Left hindlimb (tissue), 1 donor: ENCODE measurements at regions not wholly inside any gene's neighbourhood (a gene's known extent, or its start where the extent isn't known, plus 50 kb on each side); places are given as distances from the start of the nearest gene placed in this dataset.
A peak's percentile ranks its signal among the peaks of the same experiment; 100 is the strongest.
"Not testable (repeated sequence)": the region's sequence is repeated elsewhere in the genome, so short reads cannot be mapped to it uniquely, and the experiment has no call there.

ENCODE experiments used
- DNase-seq: peaks from one replicate; pipeline ENCODE4 v3.0.0-alpha.2; 2018

GRCh38 chr9:67111733-67112132, 119.4 kb upstream of the SPATA31A3 start:
- not testable (repeated sequence) for DNase-seq

DNA sequence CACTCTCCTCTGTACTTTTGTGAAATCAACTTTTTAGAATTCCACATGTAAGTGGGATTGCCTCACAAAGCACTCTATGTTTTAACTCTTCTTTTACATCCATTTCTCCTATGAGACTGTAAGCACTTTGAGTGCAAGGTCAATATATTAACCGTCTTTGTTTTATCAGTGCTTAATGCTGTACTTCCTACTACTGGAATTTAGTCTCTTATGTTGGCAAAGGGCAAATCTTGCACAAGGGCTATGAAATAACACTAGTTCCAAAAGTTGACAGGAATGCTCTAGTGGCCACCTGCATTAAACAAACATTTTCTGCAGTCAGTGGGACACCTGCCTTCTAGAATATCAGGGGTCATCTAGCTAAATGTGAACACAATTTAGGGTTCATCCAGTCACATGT, 117.5 kb upstream of the SPATA31A3 start:
- not testable (repeated sequence) for DNase-seq

DNA sequence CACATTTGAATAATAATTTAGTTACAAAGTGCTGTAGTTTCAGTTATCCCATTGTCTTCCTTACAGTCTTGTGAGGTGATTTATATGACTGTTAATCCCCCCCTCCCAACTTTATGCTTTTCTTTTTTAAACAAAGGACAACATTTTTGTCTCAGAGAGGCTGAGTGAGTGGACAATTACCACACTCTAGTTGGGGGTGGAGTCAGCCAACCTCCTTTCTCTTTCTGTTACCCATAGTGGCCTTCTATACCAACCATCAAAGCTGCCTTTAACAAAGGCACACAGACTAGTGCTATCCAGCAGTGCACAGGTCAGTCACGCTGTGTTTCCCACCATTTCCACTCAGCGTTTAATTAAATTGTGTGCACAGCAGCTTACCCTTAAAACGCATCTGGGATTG, 114.3 kb upstream of the SPATA31A3 start:
- DNase-seq = not testable (repeated sequence)

DNA sequence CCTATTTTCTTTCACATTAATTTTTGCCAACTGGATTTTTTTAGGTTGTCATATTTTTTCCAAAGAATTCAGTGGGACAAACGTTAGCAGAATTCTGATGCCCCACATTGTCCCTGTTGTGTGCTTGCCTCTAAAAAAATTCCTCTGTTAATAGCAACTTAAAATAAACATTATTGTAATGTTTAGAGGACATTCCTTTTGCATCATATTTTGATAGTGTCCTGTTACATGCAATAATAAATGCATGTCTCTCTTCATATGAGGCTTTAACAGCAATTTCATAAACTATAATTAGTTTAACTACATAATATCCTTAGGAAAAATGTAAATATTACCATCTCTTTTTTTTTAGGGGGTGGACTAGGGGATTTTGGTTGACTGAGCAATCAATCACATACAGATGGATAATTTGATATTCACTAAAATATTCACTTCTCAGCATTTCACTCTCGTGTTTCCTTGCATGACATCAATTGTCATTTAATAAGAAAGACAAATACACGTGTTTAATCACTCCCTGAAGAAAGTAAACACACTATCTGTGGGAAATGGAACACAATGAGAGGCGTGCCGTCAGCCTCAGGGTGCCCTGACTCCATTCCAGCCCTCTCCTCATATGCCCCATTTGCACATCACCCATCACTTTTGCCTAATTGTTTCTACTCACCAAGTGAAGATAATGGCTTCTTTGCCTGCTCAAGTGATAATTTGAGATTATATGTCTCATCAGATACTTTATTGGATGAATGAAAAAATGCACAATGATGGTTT, 110.3 kb upstream of the SPATA31A3 start:
- not testable (repeated sequence) for DNase-seq

DNA sequence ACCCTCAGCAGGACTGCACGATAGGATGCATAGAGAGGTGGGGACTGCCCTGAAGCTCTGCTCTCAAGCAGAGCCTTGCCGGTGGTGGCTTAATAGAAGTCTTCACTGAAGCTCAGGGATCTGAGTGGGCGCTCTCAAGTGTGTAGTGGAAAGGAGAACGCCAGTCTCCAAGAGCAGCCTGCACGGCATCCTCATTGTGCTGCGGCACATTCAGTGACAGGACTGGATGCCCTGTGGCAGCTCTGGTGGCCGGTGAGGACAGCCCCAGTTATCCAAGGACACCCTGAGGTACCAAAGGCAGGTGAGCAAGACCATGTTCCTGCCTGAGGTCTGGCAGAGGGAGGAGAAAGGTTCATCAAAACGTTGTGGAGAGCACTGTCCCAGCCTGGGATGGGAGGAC, 98.8 kb upstream of the SPATA31A3 start:
- not testable (repeated sequence) for DNase-seq

GRCh38 chr9:67086862-67087261, 94.5 kb upstream of the SPATA31A3 start:
- not testable (repeated sequence) for DNase-seq

DNA sequence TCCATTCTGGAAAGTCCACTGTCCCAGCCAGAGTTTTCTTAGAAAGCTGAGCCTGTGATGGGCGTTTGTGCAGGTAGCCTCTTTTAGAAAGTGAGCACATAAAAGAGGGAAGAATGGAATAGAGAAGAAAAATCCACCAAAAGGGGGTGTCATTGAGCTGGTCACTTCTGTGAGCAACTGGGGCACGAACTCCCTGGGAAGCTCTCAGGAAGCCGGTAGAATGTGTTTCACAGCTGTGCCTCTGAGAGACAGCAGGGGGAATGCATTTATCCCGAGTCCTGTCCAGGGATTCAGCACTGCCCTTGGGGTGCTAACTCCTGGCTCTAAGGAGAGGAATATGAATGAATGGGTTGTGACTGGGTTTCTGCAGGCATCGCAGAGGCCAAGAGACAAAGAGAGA, 73.8 kb upstream of the SPATA31A3 start:
- not testable (repeated sequence) for DNase-seq

DNA sequence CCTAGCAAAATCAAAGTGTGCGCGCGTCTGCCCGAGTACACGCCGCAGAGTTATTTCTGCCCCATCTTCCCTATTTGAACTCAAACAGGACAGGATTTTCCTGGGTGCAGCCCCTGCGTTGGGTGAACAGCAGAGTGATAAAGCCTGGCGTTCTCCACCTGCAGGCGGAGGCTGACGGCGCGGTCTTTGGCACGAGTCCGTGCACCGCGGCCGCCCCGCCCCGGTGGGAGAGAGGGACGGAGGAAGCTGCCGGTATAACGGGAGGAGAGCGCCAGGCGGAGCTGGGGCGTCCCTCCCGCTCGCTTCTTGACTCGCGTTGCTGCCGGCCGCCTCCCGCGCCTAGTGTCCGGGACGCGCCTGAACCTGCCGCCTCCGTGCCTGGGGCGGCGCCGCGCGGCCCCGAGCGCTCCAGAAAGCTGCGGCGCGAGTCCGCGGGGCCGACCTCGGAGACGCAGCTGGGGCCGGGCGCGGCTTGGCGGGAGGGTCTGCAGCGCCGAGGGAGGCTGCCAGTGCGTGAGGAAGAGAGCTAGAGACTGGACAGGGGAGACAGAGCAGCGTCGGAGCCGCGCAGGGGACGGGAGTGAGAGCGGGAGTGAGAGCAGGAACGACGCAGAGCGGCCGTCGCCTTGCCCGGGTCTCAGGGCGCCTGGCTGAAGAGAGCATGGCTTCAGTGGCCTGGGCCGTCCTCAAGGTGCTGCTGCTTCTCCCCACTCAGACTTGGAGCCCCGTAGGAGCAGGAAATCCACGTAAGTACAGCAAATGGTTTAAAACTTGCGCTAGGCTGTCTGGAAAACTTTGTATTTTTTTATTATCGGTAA, 66.8 kb upstream of the SPATA31A3 start:
- peak; percentile 35 for DNase-seq
